PC-9 (cell line): ENCODE measurements at regions not wholly inside any gene's neighbourhood (a gene's known extent, or its start where the extent isn't known, plus 50 kb on each side); places are given as distances from the start of the nearest gene placed in this dataset.

Experiments used
- EZH2 ChIP-seq: fragments of 200-600 bp; sonication (generic); IDR thresholded peaks from 2 replicates; pipeline ENCODE4 v1.8.0; 2017; ENCODE audit warnings: antibody characterized with exemption, low read depth
- TF ChIP-seq, protein P1 (sequence below): fragments of 200-600 bp; sonication (generic); conservative IDR thresholded peaks from 2 replicates; pipeline ENCODE4 v1.6.1; 2017; ENCODE audit warnings: mixed run types, antibody characterized with exemption, mild to moderate bottlenecking, moderate library complexity

DNA sequence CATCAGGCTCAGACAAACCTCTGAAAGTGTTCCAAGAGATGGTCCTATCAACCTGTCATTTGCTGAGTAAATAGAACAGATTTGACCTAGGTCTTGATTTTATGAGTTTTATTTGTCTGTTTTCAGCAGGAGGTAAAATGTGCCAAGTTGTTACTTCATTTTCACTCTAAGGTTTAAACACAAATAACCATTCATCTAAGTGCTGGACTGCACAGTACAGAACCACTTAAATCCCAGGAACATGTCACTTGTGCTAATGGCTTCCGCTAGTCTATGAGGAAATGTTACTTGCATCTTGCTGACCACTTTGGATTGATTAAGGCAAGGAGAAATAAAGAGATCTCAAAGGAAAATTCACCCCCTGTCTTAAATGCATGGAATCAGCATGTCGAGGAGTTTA lies 660.7 kb downstream of the SMARCA1 start:
- TF ChIP-seq, protein P1, sequence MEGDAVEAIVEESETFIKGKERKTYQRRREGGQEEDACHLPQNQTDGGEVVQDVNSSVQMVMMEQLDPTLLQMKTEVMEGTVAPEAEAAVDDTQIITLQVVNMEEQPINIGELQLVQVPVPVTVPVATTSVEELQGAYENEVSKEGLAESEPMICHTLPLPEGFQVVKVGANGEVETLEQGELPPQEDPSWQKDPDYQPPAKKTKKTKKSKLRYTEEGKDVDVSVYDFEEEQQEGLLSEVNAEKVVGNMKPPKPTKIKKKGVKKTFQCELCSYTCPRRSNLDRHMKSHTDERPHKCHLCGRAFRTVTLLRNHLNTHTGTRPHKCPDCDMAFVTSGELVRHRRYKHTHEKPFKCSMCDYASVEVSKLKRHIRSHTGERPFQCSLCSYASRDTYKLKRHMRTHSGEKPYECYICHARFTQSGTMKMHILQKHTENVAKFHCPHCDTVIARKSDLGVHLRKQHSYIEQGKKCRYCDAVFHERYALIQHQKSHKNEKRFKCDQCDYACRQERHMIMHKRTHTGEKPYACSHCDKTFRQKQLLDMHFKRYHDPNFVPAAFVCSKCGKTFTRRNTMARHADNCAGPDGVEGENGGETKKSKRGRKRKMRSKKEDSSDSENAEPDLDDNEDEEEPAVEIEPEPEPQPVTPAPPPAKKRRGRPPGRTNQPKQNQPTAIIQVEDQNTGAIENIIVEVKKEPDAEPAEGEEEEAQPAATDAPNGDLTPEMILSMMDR = no peak
- TF ChIP-seq EZH2 = no peak
